GM21360 (cell line): ENCODE measurements at regions not wholly inside any gene's neighbourhood (a gene's known extent, or its start where the extent isn't known, plus 50 kb on each side); places are given as distances from the start of the nearest gene placed in this dataset.

Experiments used
- ATAC-seq: cut with Tn5 transposase; IDR thresholded peaks from one replicate; pipeline ENCODE4 v1.9.1; 2021; ENCODE audit warnings: mild to moderate bottlenecking, moderate library complexity; ENCODE audit not compliant: unreplicated experiment

DNA sequence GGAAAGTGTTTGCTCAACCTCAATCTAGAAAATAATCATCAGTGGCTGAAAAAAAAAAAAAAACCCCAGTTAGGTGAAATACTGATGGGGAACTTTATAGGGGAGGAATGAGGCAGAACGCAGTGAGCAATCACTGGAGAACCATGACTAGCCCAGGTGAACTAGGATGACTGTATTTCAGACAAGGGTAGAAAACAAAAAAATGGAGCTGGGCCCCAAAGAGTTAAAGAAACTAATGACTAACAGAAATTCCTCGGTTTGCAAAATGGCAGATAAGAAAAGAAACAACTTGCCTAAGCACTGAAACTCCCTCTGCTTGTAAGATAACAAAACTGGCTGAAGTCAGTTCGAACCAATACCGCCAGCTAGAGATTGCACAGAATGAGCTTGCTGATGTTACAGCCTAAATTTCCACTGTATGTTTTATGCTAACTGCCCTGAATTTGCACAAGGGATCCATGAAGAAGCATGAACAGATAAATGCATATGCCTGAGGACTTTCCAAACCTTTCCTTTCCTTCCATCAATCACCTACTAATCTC lies 245.9 kb downstream of the METTL4 start:
- no peak for ATAC-seq

DNA sequence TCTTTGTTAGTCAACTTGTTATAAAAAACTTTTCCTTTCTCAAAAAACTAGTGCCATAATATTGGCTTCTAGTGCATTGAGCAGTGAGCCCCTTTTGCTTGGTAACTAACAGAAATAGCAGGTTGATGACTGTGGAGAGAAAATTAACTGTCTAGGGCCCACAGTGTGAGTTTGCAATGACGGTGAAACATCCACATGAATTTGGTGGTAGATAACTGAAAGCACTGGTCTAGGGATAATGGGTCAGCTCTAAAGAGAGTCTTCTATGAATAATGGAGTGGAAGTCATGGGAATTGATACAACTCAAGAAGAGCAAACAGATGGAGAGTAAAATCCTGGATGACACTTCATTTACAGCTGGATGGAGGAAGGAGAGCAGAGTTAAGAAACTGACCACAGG lies 245.4 kb downstream of the METTL4 start:
- ATAC-seq, result no peak

DNA sequence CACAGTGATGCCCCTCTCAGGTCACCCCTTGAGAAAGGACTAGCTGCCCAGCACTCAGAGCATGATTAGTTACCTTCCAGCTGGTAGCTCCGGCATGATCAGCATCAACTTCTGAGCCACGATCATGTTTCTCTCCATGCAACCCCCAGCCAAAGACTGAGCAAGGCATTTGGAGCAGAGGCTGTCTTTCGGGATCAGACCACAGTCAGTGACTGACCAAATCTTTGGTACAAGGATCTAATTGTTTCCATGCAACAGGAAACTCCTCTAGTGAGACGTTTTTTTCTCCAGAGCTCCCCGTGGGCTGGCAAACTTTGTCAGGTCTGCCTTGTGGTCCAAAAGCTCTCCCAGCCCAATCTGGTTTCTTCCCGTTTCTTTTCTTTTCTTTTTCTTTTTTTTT lies 244.3 kb downstream of the METTL4 start:
- ATAC-seq, result no peak

DNA sequence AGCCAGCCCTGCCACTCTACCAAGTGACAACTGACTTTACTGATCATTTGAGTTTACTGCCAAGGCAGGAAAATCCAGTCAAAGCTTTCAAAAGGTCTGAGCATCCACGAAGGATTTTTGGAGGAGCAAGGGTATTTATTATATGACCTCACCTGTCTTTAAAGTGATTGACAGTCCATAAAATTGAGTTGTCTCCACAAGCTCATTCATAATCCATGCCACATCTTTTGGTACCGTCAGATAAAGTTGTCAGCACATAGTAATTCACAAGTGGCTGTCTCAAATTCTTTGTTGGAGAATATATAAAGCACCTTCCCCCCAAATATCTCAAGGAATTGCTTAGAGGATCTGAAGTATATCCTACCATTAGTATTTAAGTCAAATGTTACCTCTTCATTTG lies 240.5 kb downstream of the METTL4 start:
- ATAC-seq, result no peak

DNA sequence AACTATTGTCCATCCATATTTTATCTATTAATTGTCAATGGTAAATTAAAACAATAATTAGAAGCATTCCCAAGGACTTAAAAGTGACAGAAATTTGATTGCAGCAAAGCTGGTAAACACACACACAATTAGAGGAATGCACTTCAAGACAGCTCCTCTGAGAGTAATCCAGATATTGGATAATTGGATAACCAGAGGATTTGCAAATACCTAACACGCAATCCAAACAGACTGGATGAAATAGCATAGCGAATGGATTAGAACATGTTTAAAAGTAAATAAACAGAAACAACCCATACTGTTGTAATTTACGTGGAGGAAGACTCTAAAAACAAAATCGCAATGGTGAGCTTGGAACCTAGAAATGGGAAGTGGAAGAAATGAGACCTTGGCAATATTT lies 239.8 kb downstream of the METTL4 start:
- no peak for ATAC-seq

DNA sequence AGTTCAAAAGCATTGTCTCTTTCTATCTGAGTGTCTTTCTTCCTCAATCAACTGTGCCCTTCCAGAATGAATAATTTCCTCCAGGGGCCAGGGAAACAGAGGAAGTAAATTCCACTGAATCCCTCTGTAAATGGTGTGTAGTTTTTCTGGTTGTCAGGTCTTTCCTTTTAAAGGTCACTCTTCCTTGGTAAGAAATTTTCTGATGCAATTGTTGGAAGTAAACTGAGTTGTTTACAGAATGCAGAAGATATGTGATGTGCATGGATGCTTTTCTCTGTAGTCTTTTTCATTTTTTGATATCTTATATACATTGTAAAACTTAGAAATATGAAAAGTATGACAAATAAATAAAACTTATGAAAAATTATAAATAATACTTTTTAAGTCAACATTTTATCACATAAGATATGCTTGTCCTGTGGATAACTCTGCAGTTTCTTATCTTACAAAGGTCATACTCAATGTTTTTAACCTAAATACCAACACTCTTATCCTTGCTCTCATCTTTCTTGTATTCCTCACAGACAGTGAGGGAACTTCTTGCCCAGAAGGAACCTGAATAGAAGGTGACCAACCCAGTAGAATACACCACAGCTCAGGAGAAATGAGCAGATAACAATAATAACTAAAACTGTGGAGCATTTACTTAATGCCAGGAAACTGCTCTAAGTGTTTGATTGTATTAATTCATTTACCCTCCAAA lies 234.5 kb downstream of the METTL4 start:
- ATAC-seq, result no peak

DNA sequence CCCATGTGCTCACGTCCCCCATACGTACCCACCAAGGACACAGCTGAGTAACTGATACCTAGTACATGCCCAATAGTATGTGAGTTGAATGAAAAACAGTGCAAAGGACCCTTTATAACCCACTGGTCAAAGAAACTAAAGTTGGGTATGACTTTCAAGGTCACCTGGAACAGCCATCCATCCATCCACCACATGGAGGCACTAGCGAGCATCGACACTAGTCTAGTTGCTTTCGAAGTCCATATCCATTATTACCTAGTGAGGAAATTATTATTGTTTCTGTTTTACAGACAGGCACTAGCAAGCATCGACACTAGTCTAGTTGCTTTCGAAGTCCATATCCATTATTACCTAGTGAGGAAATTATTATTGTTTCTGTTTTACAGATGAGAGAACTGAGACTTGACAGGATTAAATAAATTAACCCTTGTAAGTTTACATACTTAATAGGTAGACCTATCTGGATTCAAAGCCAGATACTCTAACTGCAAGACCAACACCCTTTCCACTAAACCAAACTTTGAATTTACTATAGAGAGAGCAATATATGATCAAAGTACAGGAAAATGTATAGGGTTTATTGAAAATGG lies 233.7 kb downstream of the METTL4 start:
- peak; percentile 90 for ATAC-seq

DNA sequence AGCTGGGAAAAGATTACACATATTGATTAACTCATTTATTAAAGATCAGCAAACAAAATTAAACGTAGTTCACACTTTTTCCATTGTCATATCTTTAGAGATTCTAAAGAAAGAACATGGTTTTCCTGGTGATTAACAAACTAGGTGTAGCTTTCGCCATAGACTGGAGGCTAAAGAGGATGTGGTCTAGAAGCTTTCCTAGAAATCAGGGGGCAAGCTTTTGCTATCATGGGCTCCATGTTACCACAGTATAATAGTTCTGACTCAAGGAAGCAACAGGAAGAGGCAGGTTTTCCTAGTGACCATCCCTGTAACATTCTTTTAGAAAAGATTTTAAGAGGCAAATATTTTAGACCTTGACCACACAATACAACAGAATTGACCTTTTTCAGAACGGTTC lies 232.7 kb downstream of the METTL4 start:
- ATAC-seq, result no peak

DNA sequence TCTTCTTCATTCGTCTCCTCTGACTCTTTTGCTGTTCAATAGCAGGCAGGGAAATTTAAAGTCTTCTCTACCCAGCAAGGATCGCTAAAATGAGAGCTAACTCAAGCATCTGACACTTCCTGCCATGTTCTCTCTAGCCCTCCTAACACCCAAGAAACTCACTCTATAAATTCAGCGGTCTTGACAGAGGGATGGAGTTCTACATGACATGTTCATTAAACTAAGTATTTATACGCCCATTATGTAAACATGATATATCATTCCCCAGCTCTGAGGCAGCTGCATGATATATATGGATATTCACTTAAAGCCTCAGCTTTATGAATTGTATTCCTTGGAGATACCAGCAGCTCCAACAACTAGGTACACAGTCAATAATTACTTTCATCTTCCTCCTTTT lies 231.0 kb downstream of the METTL4 start:
- no peak for ATAC-seq

DNA sequence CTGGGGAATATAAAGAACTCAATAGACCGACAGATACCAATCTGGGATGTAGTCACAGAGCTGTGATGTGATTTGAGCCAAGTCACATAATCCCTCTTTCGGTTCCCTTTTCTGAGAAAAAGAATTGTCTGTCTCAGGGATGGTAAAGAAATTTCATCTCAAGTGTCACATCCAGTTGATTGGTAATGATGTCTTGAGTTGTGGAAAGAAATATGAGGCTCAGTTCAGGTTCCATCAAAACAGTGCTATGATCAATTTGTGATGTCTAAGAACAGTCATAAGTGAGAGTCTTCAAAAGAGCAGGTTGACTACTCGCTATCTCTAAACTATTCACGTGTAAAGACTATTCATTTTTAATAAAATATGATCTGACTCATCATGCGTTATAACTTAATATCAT lies 223.3 kb downstream of the METTL4 start:
- ATAC-seq, result no peak

DNA sequence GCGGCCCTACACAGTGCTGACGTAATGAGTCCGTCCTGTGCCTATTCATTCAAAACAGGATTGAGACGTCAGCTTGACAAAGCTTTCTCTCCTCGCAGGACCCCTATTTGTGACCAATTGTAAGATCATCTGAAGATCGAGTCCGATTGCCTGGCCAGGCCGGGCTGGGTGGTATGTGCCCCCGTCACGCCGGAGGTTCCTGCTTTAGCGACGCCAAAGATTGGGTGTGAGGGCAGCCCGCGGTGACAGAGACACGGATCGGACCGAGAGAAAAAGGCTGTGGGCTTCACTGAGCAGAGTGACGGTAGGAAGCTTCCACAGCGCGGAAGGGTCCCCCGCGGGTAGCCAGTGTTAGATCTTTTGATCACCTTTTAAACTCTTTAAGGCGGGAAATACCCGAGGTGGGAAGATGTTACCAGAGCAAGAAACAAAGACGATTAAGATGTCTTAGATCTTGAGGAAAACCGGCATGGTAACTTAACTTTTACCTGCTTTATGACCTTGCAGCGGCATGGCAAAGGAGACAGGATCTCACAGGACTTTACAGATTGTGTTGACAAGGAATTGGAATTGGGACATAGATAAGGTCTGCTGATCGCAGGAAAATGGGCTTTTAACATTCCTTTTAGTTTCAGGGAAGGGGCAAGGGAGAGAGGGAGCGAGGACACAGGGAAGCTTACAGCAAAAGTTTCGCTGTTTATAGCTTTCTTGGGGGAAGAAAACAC lies 220.0 kb downstream of the METTL4 start:
- ATAC-seq, result no peak

DNA sequence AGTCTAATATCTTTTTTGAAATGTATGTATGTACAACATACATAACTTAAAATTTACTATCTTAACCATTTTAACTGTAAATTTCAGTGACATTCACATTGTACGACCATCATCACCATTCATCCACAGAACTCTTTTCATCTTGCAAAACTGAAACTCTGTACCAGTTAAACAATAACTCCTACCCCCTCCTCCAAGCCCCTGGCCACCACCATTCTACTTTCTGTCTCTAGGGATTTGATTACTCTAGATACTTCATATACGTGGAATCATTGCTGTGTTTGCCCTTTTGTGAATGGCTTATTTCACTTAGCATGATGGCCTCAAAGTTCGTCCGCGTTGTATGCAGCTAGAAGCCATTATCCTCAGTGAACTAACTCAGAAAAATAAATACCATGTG lies 217.0 kb downstream of the METTL4 start:
- no peak for ATAC-seq

DNA sequence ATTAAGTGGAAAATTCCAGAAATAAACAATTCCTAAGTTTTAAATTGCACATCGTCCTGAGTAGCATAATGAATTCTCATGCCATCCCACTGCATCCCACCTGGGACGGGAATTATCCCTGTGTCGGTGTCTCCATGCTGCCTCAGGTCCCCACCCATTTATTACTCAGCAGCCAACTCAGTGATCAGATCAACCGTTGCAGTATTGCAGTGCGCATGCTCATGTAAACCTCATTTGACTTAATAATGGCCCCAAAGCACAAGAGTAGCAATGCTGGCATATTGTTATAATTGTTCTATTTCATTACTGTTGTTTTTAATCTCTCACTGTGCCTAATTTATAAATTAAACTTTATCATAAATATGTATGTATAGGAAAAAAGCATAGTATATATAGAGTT lies 214.4 kb downstream of the METTL4 start:
- no peak for ATAC-seq

DNA sequence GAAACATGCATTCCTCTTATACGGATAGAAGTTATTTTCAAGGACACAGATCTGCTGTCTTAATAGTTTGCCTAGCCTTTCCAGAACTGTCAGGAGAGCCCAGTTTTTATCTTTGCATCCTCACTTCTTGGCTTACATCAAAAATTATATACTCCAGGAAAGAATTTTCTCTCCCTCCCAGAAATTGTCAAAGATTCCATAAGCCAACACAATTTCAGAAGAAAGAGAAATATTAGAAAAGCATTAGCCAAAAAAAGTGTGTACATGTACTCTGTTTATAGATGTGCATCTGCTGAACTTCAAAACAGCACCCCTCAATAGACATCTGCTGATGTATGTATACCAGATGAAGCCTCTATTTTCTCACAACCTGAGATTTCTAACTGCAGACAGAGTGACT lies 210.4 kb downstream of the METTL4 start:
- no peak for ATAC-seq

DNA sequence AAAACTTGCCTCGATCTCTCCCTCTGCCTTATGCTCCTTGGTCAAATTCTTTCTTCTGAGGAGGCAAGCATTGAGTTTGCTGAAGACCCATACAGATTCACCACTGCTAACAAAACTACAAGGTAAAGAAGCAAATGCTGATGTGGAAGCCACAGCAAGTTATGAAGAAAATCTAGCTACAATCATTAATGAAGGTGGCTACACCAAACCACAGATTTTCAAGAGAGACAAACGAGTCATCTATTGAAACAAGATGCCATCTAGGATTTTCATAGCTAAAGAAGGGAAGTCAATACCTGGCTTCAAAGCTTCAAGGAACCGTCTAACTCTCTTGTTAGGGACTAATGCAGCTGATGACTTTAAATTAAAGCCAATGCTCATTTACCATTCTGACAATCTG lies 203.2 kb downstream of the METTL4 start:
- ATAC-seq, result no peak

DNA sequence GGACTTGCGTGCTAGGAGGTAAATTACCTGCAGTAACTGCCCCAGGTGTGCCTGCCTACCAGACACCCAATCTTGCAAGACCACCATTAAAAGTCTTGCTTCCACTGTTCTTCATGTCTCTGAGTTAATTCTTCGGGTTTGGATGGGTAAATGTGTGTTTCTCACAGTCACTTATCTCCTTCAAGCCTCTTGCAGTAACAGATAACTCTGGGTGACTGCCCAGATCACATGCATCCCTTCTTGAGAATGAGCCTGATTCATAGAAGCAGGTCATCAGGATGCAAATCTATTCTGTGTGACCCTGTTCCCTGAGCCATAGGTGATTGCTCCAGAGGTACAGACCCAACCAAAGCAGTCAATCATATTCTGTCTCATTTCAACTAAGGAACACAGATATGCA lies 194.6 kb downstream of the METTL4 start:
- ATAC-seq, result no peak

DNA sequence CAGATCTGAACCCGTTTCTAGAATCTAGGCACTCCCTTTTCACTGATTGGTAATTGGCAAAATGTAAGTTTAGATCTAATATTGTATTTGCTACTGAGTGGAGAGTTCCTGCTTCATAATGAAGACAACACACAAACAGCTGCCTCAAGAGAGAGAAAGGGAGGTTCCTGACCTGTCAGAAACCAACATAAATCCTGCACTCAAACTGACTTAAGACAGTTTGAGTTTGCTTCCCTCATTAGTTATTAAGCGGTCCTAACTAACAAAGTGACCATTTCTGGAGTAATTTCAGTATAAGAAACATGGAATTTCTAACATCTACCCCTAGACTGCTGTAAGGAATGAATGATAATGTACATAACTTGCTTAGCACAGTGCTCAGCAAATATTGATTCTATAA lies 191.2 kb downstream of the METTL4 start:
- no peak for ATAC-seq

DNA sequence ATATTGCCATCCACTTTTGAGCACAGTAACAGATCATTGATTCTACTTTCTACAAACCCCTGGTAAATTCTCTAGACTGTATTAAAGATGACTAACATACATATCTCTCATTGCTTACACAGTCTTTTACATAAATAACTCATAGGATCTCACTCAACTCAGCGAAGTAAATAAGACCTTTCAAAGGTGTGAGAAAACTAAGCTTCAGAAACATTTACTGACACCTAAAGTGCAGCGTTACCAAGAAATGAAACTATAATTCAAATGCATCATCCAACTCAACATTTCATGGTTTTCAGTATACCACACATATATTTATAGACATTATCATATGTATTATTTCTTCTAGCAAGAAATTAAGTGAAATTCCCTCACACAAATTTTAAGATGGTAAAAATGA lies 189.8 kb downstream of the METTL4 start:
- ATAC-seq, result no peak

DNA sequence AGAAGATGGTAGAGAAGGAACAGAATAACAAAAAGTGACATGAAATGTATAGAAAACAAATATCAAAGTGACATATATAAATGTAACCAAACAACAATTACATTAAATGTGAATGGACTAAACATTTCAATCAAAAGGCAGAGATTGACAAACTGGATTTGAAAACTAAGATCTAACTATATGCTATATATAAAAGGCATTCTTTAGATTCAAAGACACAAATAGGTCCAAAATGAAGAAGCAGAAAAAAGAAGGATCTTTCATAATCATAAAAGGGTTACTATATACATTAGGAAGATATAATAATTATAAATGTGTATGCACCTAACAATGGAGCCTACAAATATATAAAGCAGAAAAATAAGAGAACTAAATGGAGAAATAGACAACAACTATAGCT lies 183.7 kb downstream of the METTL4 start:
- ATAC-seq, result no peak

DNA sequence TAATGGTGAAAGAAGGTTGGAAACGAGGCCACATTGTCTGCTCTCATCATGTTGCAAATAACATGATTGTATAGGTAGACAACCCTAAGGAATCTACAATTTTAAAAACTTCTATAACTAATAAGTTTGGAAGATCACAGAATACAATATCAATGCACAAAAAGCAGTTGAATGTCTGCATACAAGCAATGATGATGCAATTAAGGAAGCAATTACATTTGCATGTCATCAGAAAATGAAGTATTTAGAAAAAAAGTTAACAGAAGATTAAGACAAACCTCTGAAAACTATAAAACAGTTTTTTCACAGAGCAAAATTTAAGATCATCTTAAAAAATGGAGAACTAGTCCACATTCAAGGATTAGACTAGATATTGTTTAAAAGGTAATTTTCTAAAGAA lies 181.1 kb downstream of the METTL4 start:
- ATAC-seq, result no peak

DNA sequence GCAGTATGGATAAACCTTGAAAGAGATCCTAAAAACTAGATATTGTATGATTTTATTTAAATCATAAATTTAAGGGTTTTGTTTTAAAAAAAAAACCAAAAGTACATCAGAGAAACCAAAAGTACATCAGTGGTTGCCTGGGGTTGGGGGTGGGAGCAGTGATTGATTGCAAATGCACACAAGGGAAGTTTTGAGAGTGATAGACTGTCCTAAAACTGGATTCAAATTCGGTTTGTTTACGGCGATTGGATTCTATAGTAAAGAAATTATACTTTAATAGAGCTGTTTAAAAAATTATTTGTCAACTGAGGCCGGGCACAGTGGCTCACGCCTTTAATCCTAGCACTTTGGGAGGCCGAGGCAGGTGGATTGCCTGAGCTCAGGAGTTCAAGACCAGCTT lies 179.8 kb downstream of the METTL4 start:
- ATAC-seq, result no peak

DNA sequence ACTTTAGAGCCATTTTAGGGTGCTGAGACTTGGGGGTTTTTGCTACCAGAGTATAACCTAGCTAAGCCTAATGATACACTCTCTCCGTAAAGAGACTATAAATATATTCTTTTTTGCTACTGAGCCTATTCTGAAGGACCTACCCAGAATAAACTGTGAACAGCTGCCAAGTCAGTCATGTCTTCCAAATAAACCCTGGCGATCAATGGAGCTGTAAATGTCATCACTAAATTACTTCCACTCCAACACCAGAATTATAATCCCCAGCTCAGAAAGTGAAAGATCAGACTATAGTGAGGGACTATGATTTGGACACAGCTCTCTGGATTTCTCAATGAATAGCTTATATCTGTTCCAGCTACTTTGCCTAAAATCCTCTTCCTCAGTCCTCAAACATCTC lies 178.9 kb downstream of the METTL4 start:
- ATAC-seq, result no peak
